Neural progenitor cell (in vitro differentiated cells): ENCODE measurements at regions not wholly inside any gene's neighbourhood (a gene's known extent, or its start where the extent isn't known, plus 50 kb on each side); places are given as distances from the start of the nearest gene placed in this dataset.

Experiments used
- DNase-seq: peaks from one replicate; pipeline ENCODE4 v3.0.0-alpha.2; 2016; ENCODE audit warnings: low spot score
- H2AFZ ChIP-seq: fragments of 200-600 bp; sonication (generic); replicated peaks from 2 replicates; pipeline ENCODE4 v1.6.1; 2016; ENCODE audit warnings: antibody characterized with exemption
- H3F3A ChIP-seq: fragments of 200-600 bp; sonication (generic); 2 replicates; pipeline ENCODE4 v1.6.1; 2016; ENCODE audit warnings: antibody characterized with exemption, low read depth
- H3K27ac ChIP-seq: fragments of 200-600 bp; sonication (generic); 2 replicates; pipeline ENCODE4 v1.5.1; 2016; ENCODE audit warnings: mild to moderate bottlenecking
- H3K27me3 ChIP-seq: fragments of 200-600 bp; sonication (generic); 2 replicates; pipeline ENCODE4 v1.6.1; 2016; ENCODE audit warnings: mild to moderate bottlenecking, moderate library complexity
- H3K36me3 ChIP-seq: fragments of 200-600 bp; sonication (generic); 2 replicates; pipeline ENCODE4 v1.5.1; 2016
- H3K4me1 ChIP-seq: fragments of 200-600 bp; sonication (generic); 2 replicates; pipeline ENCODE4 v1.6.1; 2016; ENCODE audit warnings: mixed run types
- H3K4me2 ChIP-seq: fragments of 200-600 bp; sonication (generic); 2 replicates; pipeline ENCODE4 v1.6.1; 2016
- H3K4me3 ChIP-seq: fragments of 200-600 bp; sonication (generic); 2 replicates; pipeline ENCODE4 v1.5.1; 2016
- H3K79me2 ChIP-seq: fragments of 200-600 bp; sonication (generic); 2 replicates; pipeline ENCODE4 v1.6.1; 2016; ENCODE audit warnings: low read depth
- H3K9ac ChIP-seq: fragments of 200-600 bp; sonication (generic); 2 replicates; pipeline ENCODE4 v1.6.1; 2016
- H3K9me3 ChIP-seq: fragments of 200-600 bp; sonication (generic); 2 replicates; pipeline ENCODE4 v1.5.1; 2016; ENCODE audit warnings: low read depth
- H4K20me1 ChIP-seq: fragments of 200-600 bp; sonication (generic); 2 replicates; pipeline ENCODE4 v1.6.1; 2016; ENCODE audit warnings: low read depth
- H3K27ac Mint-ChIP-seq: 3 replicates; pipeline ENCODE4 v1.8.0; 2021; ENCODE audit warnings: mixed read lengths
- H3K27me3 Mint-ChIP-seq: 2 replicates; pipeline ENCODE4 v1.8.0; 2022; ENCODE audit warnings: low read depth, mild to moderate bottlenecking, inconsistent platforms, moderate library complexity, mixed read lengths; ENCODE audit not compliant: insufficient read depth
- H3K36me3 Mint-ChIP-seq: 3 replicates; pipeline ENCODE4 v1.8.0; 2021; ENCODE audit warnings: mixed read lengths
- H3K4me1 Mint-ChIP-seq: 3 replicates; pipeline ENCODE4 v1.8.0; 2021; ENCODE audit warnings: mixed read lengths
- H3K4me3 Mint-ChIP-seq: 3 replicates; pipeline ENCODE4 v1.8.0; 2021; ENCODE audit warnings: mild to moderate bottlenecking, moderate library complexity, mixed read lengths
- H3K9me3 Mint-ChIP-seq: 3 replicates; pipeline ENCODE4 v1.8.0; 2020; ENCODE audit warnings: mixed read lengths
- EZH2 ChIP-seq: fragments of 200-600 bp; sonication (generic); IDR thresholded peaks from 2 replicates; pipeline ENCODE4 v1.6.1; 2017; ENCODE audit warnings: antibody characterized with exemption, mild to moderate bottlenecking, moderate library complexity
- EZH2phosphoT487 ChIP-seq: fragments of 200-600 bp; sonication (generic); IDR thresholded peaks from 2 replicates; pipeline ENCODE4 v1.6.1; 2017; ENCODE audit warnings: antibody characterized with exemption
- TF ChIP-seq, protein P1 (sequence below): fragments of 200-600 bp; sonication (generic); IDR thresholded peaks from 2 replicates; pipeline ENCODE4 v1.5.1; 2017; ENCODE audit warnings: antibody characterized with exemption, mild to moderate bottlenecking

DNA sequence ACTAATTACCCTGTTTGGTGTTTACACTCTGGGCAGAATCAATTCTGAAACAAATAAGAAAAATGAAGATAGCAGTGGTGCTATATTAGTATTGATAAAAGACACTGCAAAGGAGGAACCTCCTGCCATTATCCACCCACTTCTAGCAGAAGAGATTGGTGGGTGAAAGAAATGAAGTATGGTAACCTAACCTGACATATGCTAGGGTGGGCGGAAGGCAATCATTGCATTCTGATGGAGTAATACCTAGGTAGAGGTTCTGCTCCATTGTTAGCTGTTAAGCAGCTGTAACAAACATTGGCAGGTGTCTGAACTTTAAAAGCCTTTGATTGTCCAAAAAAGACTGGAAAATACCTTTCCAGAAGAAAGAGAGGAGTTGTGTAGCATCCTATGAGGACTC is 95.9 kb downstream of the OTUD1 start:
- no peaks in the 10 kb centered on the region for H3K36me3 Mint-ChIP-seq
- no peak overlapping the region for H3K27ac Mint-ChIP-seq
- Histone ChIP-seq H3K9me3 (no peaks in the 10 kb centered on the region), H3K27ac (no peak overlapping the region), H2AFZ (no peak overlapping the region), H4K20me1 (no peaks in the 10 kb centered on the region), H3K27me3 (no peaks in the 10 kb centered on the region), H3K4me3 (no peak overlapping the region), H3K79me2 (no peaks in the 10 kb centered on the region), H3K4me1 (no peaks in the 10 kb centered on the region), H3K4me2 (no peak overlapping the region), H3K9ac (no peak overlapping the region), H3K36me3 (no peaks in the 10 kb centered on the region), H3F3A (no peaks in the 10 kb centered on the region)
- no peaks in the 10 kb centered on the region for H3K9me3 Mint-ChIP-seq
- H3K27me3 Mint-ChIP-seq = peaks cover 2% of the 10 kb centered on the region
- DNase-seq = no peak
- no peak overlapping the region for H3K4me3 Mint-ChIP-seq
- TF ChIP-seq, protein P1, sequence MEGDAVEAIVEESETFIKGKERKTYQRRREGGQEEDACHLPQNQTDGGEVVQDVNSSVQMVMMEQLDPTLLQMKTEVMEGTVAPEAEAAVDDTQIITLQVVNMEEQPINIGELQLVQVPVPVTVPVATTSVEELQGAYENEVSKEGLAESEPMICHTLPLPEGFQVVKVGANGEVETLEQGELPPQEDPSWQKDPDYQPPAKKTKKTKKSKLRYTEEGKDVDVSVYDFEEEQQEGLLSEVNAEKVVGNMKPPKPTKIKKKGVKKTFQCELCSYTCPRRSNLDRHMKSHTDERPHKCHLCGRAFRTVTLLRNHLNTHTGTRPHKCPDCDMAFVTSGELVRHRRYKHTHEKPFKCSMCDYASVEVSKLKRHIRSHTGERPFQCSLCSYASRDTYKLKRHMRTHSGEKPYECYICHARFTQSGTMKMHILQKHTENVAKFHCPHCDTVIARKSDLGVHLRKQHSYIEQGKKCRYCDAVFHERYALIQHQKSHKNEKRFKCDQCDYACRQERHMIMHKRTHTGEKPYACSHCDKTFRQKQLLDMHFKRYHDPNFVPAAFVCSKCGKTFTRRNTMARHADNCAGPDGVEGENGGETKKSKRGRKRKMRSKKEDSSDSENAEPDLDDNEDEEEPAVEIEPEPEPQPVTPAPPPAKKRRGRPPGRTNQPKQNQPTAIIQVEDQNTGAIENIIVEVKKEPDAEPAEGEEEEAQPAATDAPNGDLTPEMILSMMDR = no peak
- no peak for TF ChIP-seq EZH2phosphoT487
- no peak for TF ChIP-seq EZH2
- H3K4me1 Mint-ChIP-seq = peaks cover 4% of the 10 kb centered on the region

- Histone ChIP-seq H3K4me2 (no peak overlapping the region), H3K9me3 (no peaks in the 10 kb centered on the region), H3K27ac (no peak overlapping the region), H3K4me3 (no peak overlapping the region), H3K4me1 (peaks cover 2% of the 10 kb centered on the region), H3K9ac (no peak overlapping the region), H2AFZ (no peak overlapping the region), H3K79me2 (no peaks in the 10 kb centered on the region), H3F3A (no peaks in the 10 kb centered on the region), H3K36me3 (no peaks in the 10 kb centered on the region), H4K20me1 (no peaks in the 10 kb centered on the region), H3K27me3 (no peaks in the 10 kb centered on the region)
- Mint-ChIP-seq H3K4me1 (peaks cover 5% of the 10 kb centered on the region), H3K4me3 (no peak overlapping the region), H3K27ac (no peak overlapping the region), H3K27me3 (peaks cover 2% of the 10 kb centered on the region), H3K36me3 (no peaks in the 10 kb centered on the region), H3K9me3 (no peaks in the 10 kb centered on the region)
- DNase-seq = no peak
- no peak for TF ChIP-seq EZH2
- TF ChIP-seq, protein P1 = peak; percentile 18
- no peak for TF ChIP-seq EZH2phosphoT487
These were observed 96.5 kb downstream of the OTUD1 start for GRCh38 chr10:23535381-23535780.

- H3K9me3 ChIP-seq = no peaks in the 10 kb centered on the region
- H3F3A ChIP-seq = no peaks in the 10 kb centered on the region
- TF ChIP-seq EZH2phosphoT487 (no peak), EZH2 (no peak)
- TF ChIP-seq, protein P1 = no peak
- H3K27me3 Mint-ChIP-seq = peaks cover 2% of the 10 kb centered on the region
- H3K4me2 ChIP-seq = no peak overlapping the region
- H3K27ac ChIP-seq = no peak overlapping the region
- H3K9me3 Mint-ChIP-seq = peaks cover 3% of the 10 kb centered on the region
- peaks cover 6% of the 10 kb centered on the region for H3K4me1 ChIP-seq
- DNase-seq = no peak
- no peak overlapping the region for H3K4me3 ChIP-seq
- no peaks in the 10 kb centered on the region for H4K20me1 ChIP-seq
- no peak overlapping the region for H3K4me3 Mint-ChIP-seq
- no peaks in the 10 kb centered on the region for H3K36me3 Mint-ChIP-seq
- no peak overlapping the region for H3K9ac ChIP-seq
- H2AFZ ChIP-seq = no peak overlapping the region
- H3K4me1 Mint-ChIP-seq = peaks cover 6% of the 10 kb centered on the region
- H3K36me3 ChIP-seq = no peaks in the 10 kb centered on the region
- no peaks in the 10 kb centered on the region for H3K79me2 ChIP-seq
- no peak overlapping the region for H3K27ac Mint-ChIP-seq
- H3K27me3 ChIP-seq = no peaks in the 10 kb centered on the region
These were observed 100.1 kb downstream of the OTUD1 start for GRCh38 chr10:23538968-23539367.
